ENCODE measurements at regions not wholly inside any gene's neighbourhood (a gene's known extent, or its start where the extent isn't known, plus 50 kb on each side); places are given as distances from the start of the nearest gene placed in this dataset.
"Not testable (repeated sequence)": the region's sequence is repeated elsewhere in the genome, so short reads cannot be mapped to it uniquely, and the experiment has no call there.

- no peak for TF ChIP-seq ZNF274 (IDR thresholded peaks at IDR 0.05; ENCODE audit: low read depth, low read length)
Observed at GRCh38 chr12:75854681-75855309, 176.8 kb downstream of the PHLDA1 start.

DNA sequence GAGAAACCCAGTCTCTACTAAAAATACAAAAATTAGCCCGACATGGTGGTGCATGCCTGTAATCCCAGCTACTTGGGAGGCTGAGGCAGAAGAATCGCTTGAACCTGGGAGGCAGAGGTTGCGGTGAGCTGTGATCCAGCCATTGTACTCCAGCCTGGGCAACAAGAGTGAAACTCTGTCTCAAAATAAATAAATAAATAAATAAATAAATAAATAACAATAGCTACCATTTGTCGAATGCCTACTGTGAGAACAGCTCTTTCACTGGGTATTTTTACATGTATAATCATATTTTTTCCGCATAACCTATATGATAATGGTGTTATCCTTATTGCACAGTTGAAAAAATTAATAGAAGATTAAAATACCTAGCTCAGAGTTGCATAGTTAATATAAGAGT is 177.4 kb downstream of the PHLDA1 start:
- not testable (repeated sequence) for H3K4me3 ChIP-seq (ENCODE audit: low read length)

More at GRCh38 chr12:75854681-75855309, 176.8 kb downstream of the PHLDA1 start:
- no peak overlapping the region for H3K4me3 ChIP-seq (ENCODE audit: low read length)

- no peak overlapping the region for H3K4me3 ChIP-seq (ENCODE audit: low read length)
- no peak for TF ChIP-seq ZNF274 (IDR thresholded peaks at IDR 0.05; ENCODE audit: low read depth, low read length)
Observed at GRCh38 chr12:75853626-75854025, 177.9 kb downstream of the PHLDA1 start.

GRCh38 chr12:75852956-75853355 is 178.6 kb downstream of the PHLDA1 start:
- no peak for TF ChIP-seq ZNF274 (IDR thresholded peaks at IDR 0.05; ENCODE audit: low read depth, low read length)
- H3K4me3 ChIP-seq (ENCODE audit: low read length), result no peak overlapping the region

- H3K4me3 ChIP-seq (ENCODE audit: low read length), result no peak overlapping the region
- TF ChIP-seq ZNF274 (IDR thresholded peaks at IDR 0.05; ENCODE audit: low read depth, low read length), result no peak
Observed at GRCh38 chr12:75852143-75852542, 179.4 kb downstream of the PHLDA1 start.

GRCh38 chr12:75850721-75851462 is 180.7 kb downstream of the PHLDA1 start:
- no peak overlapping the region for H3K4me3 ChIP-seq (ENCODE audit: low read length)
- TF ChIP-seq ZNF274 (IDR thresholded peaks at IDR 0.05; ENCODE audit: low read depth, low read length), result no peak

- no peak for TF ChIP-seq ZNF274 (IDR thresholded peaks at IDR 0.05; ENCODE audit: low read depth, low read length)
- H3K4me3 ChIP-seq (ENCODE audit: low read length), result no peak overlapping the region
Observed at GRCh38 chr12:75848961-75849360, 182.6 kb downstream of the PHLDA1 start.

- no peak overlapping the region for H3K4me3 ChIP-seq (ENCODE audit: low read length)
- no peak for TF ChIP-seq ZNF274 (IDR thresholded peaks at IDR 0.05; ENCODE audit: low read depth, low read length)
Observed at GRCh38 chr12:75848431-75848925, 183.1 kb downstream of the PHLDA1 start.

GRCh38 chr12:75846102-75846501 is 185.5 kb downstream of the PHLDA1 start:
- no peak for TF ChIP-seq ZNF274 (IDR thresholded peaks at IDR 0.05; ENCODE audit: low read depth, low read length)
- no peak overlapping the region for H3K4me3 ChIP-seq (ENCODE audit: low read length)

DNA sequence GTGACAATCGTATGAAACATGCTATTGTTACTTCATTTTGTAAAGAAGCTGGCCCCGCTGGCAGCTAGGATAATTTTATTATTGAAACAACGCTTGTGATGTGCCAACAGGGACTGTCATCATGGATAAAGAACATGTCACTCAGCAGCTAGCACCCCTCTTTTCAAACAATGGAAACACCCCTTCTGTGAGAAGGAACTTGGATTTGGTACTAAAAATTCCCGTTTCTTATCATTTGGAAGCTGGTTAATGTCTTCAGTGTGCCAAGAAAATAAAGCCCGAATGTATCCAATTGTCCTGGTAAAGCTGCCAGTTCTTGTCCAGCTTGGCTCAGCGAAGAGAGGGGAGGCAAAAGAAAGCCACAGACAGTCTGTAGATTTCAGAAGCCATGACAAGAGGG is 186.6 kb downstream of the PHLDA1 start:
- no peak overlapping the region for H3K4me3 ChIP-seq (ENCODE audit: low read length)
- TF ChIP-seq ZNF274 (IDR thresholded peaks at IDR 0.05; ENCODE audit: low read depth, low read length), result no peak

GRCh38 chr12:75844049-75844770 is 187.4 kb downstream of the PHLDA1 start:
- TF ChIP-seq ZNF274 (IDR thresholded peaks at IDR 0.05; ENCODE audit: low read depth, low read length), result no peak
- no peak overlapping the region for H3K4me3 ChIP-seq (ENCODE audit: low read length)

DNA sequence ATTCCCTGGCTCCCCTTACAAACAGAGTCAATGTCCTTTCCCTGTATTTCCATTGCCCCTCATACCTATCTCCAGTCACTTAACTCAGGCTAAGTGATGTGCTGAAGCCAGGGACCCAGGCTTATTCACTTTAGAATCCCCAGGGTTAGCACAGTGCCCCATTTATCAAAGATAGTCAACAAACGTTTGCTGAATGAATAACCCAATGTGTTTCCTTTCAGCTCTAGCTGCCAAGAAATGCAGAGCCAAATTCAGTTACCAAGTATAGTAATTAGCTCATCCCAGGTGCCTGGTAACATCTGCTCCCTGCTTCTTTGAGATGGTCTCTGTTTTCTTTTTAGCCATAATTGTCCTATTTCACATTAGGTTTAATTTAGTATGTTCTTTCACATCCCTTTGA is 189.5 kb downstream of the PHLDA1 start:
- H3K4me3 ChIP-seq (ENCODE audit: low read length), result no peak overlapping the region
- no peak for TF ChIP-seq ZNF274 (IDR thresholded peaks at IDR 0.05; ENCODE audit: low read depth, low read length)

- TF ChIP-seq ZNF274 (IDR thresholded peaks at IDR 0.05; ENCODE audit: low read depth, low read length), result no peak
- H3K4me3 ChIP-seq (ENCODE audit: low read length), result no peak overlapping the region
Observed at GRCh38 chr12:75840994-75841355, 190.6 kb downstream of the PHLDA1 start.

DNA sequence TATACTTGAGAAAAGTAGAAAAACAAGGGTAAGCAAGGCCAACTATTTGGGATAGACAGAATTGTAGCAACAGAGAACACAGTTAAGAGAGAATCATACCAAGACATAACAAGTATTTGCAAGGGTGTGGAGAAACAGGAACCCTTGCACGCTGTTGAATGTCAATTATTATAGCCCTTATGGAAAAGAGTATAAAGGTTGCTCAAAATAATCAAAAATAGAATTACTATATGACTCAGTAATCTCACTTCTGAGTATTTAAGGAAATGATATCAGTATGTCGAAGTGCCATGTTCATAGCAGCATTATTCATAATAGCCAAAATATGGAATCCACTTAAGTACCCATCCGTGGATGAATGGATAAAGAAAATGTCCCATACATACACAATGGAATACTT is 193.3 kb downstream of the PHLDA1 start:
- no peak for TF ChIP-seq ZNF274 (IDR thresholded peaks at IDR 0.05; ENCODE audit: low read depth, low read length)
- H3K4me3 ChIP-seq (ENCODE audit: low read length), result no peak overlapping the region

DNA sequence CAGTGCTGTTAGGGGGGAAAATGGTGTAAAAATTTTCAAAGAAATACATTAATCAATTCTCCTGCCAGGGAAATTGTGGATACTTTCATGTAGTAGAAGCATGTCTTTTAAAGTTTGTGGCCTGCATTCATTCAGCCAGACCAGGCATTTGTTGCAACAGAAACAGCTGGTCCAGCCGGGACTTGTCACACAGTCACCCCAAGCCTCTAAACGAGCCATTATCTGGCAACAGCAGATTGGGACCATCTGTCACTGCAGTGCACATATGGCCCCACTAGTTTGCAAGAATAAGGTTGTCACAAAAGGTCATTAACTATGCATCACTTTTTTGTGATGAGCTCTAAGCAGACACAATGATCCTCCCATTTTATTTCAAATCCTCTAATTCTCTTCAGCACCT is 193.9 kb downstream of the PHLDA1 start:
- TF ChIP-seq ZNF274 (IDR thresholded peaks at IDR 0.05; ENCODE audit: low read depth, low read length), result no peak
- no peak overlapping the region for H3K4me3 ChIP-seq (ENCODE audit: low read length)

Measured in GM08714 (cell line).